Keratinocyte (primary cell): ENCODE measurements at regions not wholly inside any gene's neighbourhood (a gene's known extent, or its start where the extent isn't known, plus 50 kb on each side); places are given as distances from the start of the nearest gene placed in this dataset.

ENCODE experiments used
- DNase-seq: peaks from one replicate; pipeline ENCODE4 v3.0.0-alpha.2; 2011; ENCODE audit warnings: low read depth, missing footprints, low spot score
- FAIRE-seq: peaks from 2 replicates; lab custom pipeline; 2011; peaks lifted over from hg19 to GRCh38; lab: Jason Lieb, UNC
- H2AFZ ChIP-seq: 2 replicates; pipeline ENCODE4 v1.6.0; 2012; ENCODE audit warnings: low read length, control low read depth, inconsistent platforms; ENCODE audit not compliant: control insufficient read depth
- H3K27ac ChIP-seq: 2 replicates; pipeline ENCODE4 v1.5.1; 2011; ENCODE audit warnings: low read length; ENCODE audit not compliant: control insufficient read depth, insufficient read depth
- H3K27me3 ChIP-seq: 3 replicates; pipeline ENCODE4 v1.6.0; 2011; ENCODE audit warnings: low read length; ENCODE audit not compliant: control insufficient read depth, insufficient read depth; ENCODE audit errors: extremely low read depth
- H3K36me3 ChIP-seq, 2 experiments: 2 replicates in 1 of 2; 3 replicates in 1 of 2; pipeline ENCODE4 v1.5.1; 2011; ENCODE audit warnings: low read length in 2 of 2, mild to moderate bottlenecking in 1 of 2; ENCODE audit not compliant: control insufficient read depth in 2 of 2, insufficient read depth in 2 of 2; ENCODE audit errors: extremely low read depth in 1 of 2
- H3K4me1 ChIP-seq: 3 replicates; pipeline ENCODE4 v1.5.1; 2011; ENCODE audit warnings: low read length; ENCODE audit not compliant: control insufficient read depth, insufficient read depth; ENCODE audit errors: extremely low read depth
- H3K4me2 ChIP-seq: 3 replicates; pipeline ENCODE4 v1.6.0; 2011; ENCODE audit warnings: low read depth, low read length; ENCODE audit not compliant: control insufficient read depth, insufficient read depth; ENCODE audit errors: extremely low read depth
- H3K4me3 ChIP-seq, 3 experiments: fragments of 200-600 bp in 1 of 3; sonication (generic) in 1 of 3; 2 replicates in 2 of 3; 3 replicates in 1 of 3; pipeline ENCODE4 v1.5.1; 2011 to 2016; ENCODE audit warnings: low read length in 3 of 3, mild to moderate bottlenecking in 3 of 3, control low read depth in 2 of 3, inconsistent platforms in 1 of 3, low read depth in 1 of 3, mixed read lengths in 1 of 3, mixed run types in 1 of 3, moderate library complexity in 1 of 3; ENCODE audit not compliant: control insufficient read depth in 2 of 3, insufficient read depth in 2 of 3; ENCODE audit errors: extremely low read depth in 1 of 3
- H3K79me2 ChIP-seq: 2 replicates; pipeline ENCODE4 v1.6.0; 2012; ENCODE audit warnings: low read length; ENCODE audit not compliant: control insufficient read depth, insufficient read depth
- H3K9ac ChIP-seq: 3 replicates; pipeline ENCODE4 v1.6.0; 2011; ENCODE audit warnings: low read length; ENCODE audit not compliant: control insufficient read depth, insufficient read depth; ENCODE audit errors: extremely low read depth
- H3K9me1 ChIP-seq: 3 replicates; pipeline ENCODE4 v1.6.0; 2011; ENCODE audit warnings: low read length; ENCODE audit not compliant: control insufficient read depth, insufficient read depth; ENCODE audit errors: extremely low read depth
- H3K9me3 ChIP-seq: 2 replicates; pipeline ENCODE4 v1.5.1; 2012; ENCODE audit warnings: low read depth, low read length; ENCODE audit not compliant: control insufficient read depth
- H4K20me1 ChIP-seq: 3 replicates; pipeline ENCODE4 v1.6.0; 2011; ENCODE audit warnings: low read length; ENCODE audit not compliant: control insufficient read depth, insufficient read depth; ENCODE audit errors: extremely low read depth
- CTCF ChIP-seq, 3 experiments: IDR thresholded peaks in 1 of 3; conservative IDR thresholded peaks in 1 of 3; optimal IDR thresholded peaks in 1 of 3; 2 replicates in 2 of 3; 3 replicates in 1 of 3; pipeline versions ENCODE3 to v1.5.1; 2011; ENCODE audit warnings: low read length in 3 of 3, mild to moderate bottlenecking in 3 of 3, moderate library complexity in 2 of 3, control low read depth in 1 of 3, inconsistent platforms in 1 of 3; ENCODE audit not compliant: insufficient read depth in 2 of 3; ENCODE audit errors: extremely low read depth in 1 of 3
- EZH2 ChIP-seq: IDR thresholded peaks from one replicate; pipeline ENCODE4 v1.6.1; 2012; ENCODE audit warnings: inconsistent platforms, mild to moderate bottlenecking, low read length, moderate library complexity
- dilution Hi-C: fragments of 300-500 bp; cut with MboI; formaldehyde crosslinking; loops from one replicate; pipeline ENCODE4 v1.7.0; 2020; ENCODE audit warnings: low sequenced_read_pairs; ENCODE audit not compliant: extremely low pct_ligation_motif_present

GRCh38 chr13:57874530-57874929, 243.0 kb downstream of the PCDH17 start:
- FAIRE-seq = no peak
- no peaks in the 10 kb centered on the region for H3K36me3 ChIP-seq
- H3K9ac ChIP-seq = no peak overlapping the region
- TF ChIP-seq CTCF (optimal IDR thresholded peaks at IDR 0.05 in 1 of 3, IDR thresholded peaks at IDR 0.05 in 1 of 3, conservative IDR thresholded peaks at IDR 0.05 in 1 of 3; ENCODE audit: extremely low read depth in 1 of 3, insufficient read depth in 2 of 3, low read length in 3 of 3) = no peak
- TF ChIP-seq EZH2 = no peak
- no peaks in the 10 kb centered on the region for H3K4me1 ChIP-seq
- H3K4me3 ChIP-seq = no peak overlapping the region
- H3K9me3 ChIP-seq = no peaks in the 10 kb centered on the region
- no peak for DNase-seq
- H3K9me1 ChIP-seq = no peaks in the 10 kb centered on the region
- no peaks in the 10 kb centered on the region for H3K27me3 ChIP-seq
- H3K79me2 ChIP-seq = no peaks in the 10 kb centered on the region
- dilution Hi-C loops = no loop called here
- H3K4me2 ChIP-seq = no peak overlapping the region
- no peaks in the 10 kb centered on the region for H4K20me1 ChIP-seq
- H3K27ac ChIP-seq = no peak overlapping the region
- no peak overlapping the region for H2AFZ ChIP-seq

DNA sequence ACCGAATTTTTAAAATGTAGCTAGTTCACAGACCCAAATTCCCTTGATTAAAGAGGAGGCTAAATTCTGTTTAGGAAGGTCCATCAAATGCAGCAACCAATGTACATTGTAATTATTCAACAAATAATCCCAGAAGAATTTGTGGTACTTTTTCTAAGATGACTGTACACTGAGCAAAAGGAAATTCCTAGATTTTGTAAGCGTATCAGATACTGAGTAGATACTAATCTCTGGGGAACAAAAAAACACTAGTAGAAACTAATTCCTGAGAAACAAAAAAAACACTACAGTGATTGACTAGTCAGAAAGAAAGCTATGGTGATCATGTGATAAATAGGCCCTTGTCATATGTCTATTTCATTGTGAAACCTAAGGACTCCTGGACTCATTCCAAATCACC, 246.1 kb downstream of the PCDH17 start:
- no peaks in the 10 kb centered on the region for H4K20me1 ChIP-seq
- TF ChIP-seq EZH2 (no peak), CTCF (optimal IDR thresholded peaks at IDR 0.05 in 1 of 3, IDR thresholded peaks at IDR 0.05 in 1 of 3, conservative IDR thresholded peaks at IDR 0.05 in 1 of 3; ENCODE audit: extremely low read depth in 1 of 3, insufficient read depth in 2 of 3, low read length in 3 of 3) (no peak)
- dilution Hi-C loops = no loop called here

More for the DNA sequence above, 246.1 kb downstream of the PCDH17 start:
- Histone ChIP-seq H3K27me3 (no peaks in the 10 kb centered on the region), H3K4me2 (no peak overlapping the region), H3K79me2 (no peaks in the 10 kb centered on the region), H2AFZ (no peak overlapping the region), H3K4me1 (no peaks in the 10 kb centered on the region), H3K9me3 (no peaks in the 10 kb centered on the region), H3K27ac (no peak overlapping the region), H3K36me3 (no peaks in the 10 kb centered on the region), H3K9ac (no peak overlapping the region), H3K9me1 (no peaks in the 10 kb centered on the region), H3K4me3 (no peak overlapping the region)
- FAIRE-seq (no peak), DNase-seq (no peak)
